ENCODE measurements at regions not wholly inside any gene's neighbourhood (a gene's known extent, or its start where the extent isn't known, plus 50 kb on each side); places are given as distances from the start of the nearest gene placed in this dataset.

- TF ChIP-seq, protein P1, sequence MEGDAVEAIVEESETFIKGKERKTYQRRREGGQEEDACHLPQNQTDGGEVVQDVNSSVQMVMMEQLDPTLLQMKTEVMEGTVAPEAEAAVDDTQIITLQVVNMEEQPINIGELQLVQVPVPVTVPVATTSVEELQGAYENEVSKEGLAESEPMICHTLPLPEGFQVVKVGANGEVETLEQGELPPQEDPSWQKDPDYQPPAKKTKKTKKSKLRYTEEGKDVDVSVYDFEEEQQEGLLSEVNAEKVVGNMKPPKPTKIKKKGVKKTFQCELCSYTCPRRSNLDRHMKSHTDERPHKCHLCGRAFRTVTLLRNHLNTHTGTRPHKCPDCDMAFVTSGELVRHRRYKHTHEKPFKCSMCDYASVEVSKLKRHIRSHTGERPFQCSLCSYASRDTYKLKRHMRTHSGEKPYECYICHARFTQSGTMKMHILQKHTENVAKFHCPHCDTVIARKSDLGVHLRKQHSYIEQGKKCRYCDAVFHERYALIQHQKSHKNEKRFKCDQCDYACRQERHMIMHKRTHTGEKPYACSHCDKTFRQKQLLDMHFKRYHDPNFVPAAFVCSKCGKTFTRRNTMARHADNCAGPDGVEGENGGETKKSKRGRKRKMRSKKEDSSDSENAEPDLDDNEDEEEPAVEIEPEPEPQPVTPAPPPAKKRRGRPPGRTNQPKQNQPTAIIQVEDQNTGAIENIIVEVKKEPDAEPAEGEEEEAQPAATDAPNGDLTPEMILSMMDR (optimal IDR thresholded peaks at IDR 0.05 in 1 of 3, IDR thresholded peaks at IDR 0.05 in 1 of 3, conservative IDR thresholded peaks at IDR 0.05 in 1 of 3; ENCODE audit: extremely low read depth in 1 of 3, insufficient read depth in 2 of 3, low read length in 3 of 3), result no peak
- TF ChIP-seq EZH2 (IDR thresholded peaks at IDR 0.05; ENCODE audit: low read length), result no peak
Observed at GRCh38 chr1:221567859-221568507, 173.9 kb downstream of the DUSP10 start.
